GM21515 (cell line): ENCODE measurements at regions not wholly inside any gene's neighbourhood (a gene's known extent, or its start where the extent isn't known, plus 50 kb on each side); places are given as distances from the start of the nearest gene placed in this dataset.
"Not testable (repeated sequence)": the region's sequence is repeated elsewhere in the genome, so short reads cannot be mapped to it uniquely, and the experiment has no call there.

Experiments
- ATAC-seq: cut with Tn5 transposase; IDR thresholded peaks from one replicate; pipeline ENCODE4 v1.9.1; 2021; ENCODE audit not compliant: unreplicated experiment

GRCh38 chr15:81901319-81901718 is 144.5 kb downstream of the MEX3B start:
- ATAC-seq = no peak

- ATAC-seq = no peak
These were observed 146.1 kb downstream of the MEX3B start for GRCh38 chr15:81899730-81900129.

- no peak for ATAC-seq
These were observed 146.8 kb downstream of the MEX3B start for GRCh38 chr15:81899024-81899423.

- no peak for ATAC-seq
These were observed 148.7 kb downstream of the MEX3B start for GRCh38 chr15:81897057-81897677.

- no peak for ATAC-seq
These were observed 149.5 kb downstream of the MEX3B start for GRCh38 chr15:81896356-81896755.

- ATAC-seq = no peak
These were observed 150.1 kb downstream of the MEX3B start for GRCh38 chr15:81895723-81896122.

- ATAC-seq = no peak
These were observed 151.8 kb downstream of the MEX3B start for GRCh38 chr15:81894061-81894460.

GRCh38 chr15:81893182-81893835 is 152.5 kb downstream of the MEX3B start:
- no peak for ATAC-seq

- ATAC-seq = no peak
These were observed 155.3 kb downstream of the MEX3B start for GRCh38 chr15:81890496-81890895.

GRCh38 chr15:81889485-81889881 is 156.3 kb downstream of the MEX3B start:
- no peak for ATAC-seq

GRCh38 chr15:81888748-81889484 is 156.9 kb downstream of the MEX3B start:
- ATAC-seq = no peak

- no peak for ATAC-seq
These were observed 157.9 kb downstream of the MEX3B start for GRCh38 chr15:81887912-81888311.

- ATAC-seq = not testable (repeated sequence)
These were observed 158.6 kb downstream of the MEX3B start for GRCh38 chr15:81887188-81887587.

GRCh38 chr15:81886591-81886990 is 159.2 kb downstream of the MEX3B start:
- ATAC-seq = no peak

- no peak for ATAC-seq
These were observed 159.7 kb downstream of the MEX3B start for GRCh38 chr15:81886080-81886479.

- ATAC-seq = no peak
These were observed 160.7 kb downstream of the MEX3B start for GRCh38 chr15:81885135-81885534.

- no peak for ATAC-seq
These were observed 163.3 kb downstream of the MEX3B start for GRCh38 chr15:81882504-81882903.

- ATAC-seq = no peak
These were observed 165.0 kb downstream of the MEX3B start for GRCh38 chr15:81880833-81881232.

- ATAC-seq = no peak
These were observed 165.5 kb downstream of the MEX3B start for GRCh38 chr15:81880314-81880713.

- ATAC-seq = not testable (repeated sequence)
These were observed 170.1 kb downstream of the MEX3B start for GRCh38 chr15:81875717-81876116.

GRCh38 chr15:81870746-81871106 is 175.1 kb downstream of the MEX3B start:
- not testable (repeated sequence) for ATAC-seq

- not testable (repeated sequence) for ATAC-seq
These were observed 175.6 kb downstream of the MEX3B start for GRCh38 chr15:81870062-81870745.
